ENCODE measurements at regions not wholly inside any gene's neighbourhood (a gene's known extent, or its start where the extent isn't known, plus 50 kb on each side); places are given as distances from the start of the nearest gene placed in this dataset.

- DNase-seq (ENCODE audit: low read depth) = no peak
- no peak for TF ChIP-seq CTCF (conservative IDR thresholded peaks at IDR 0.05; ENCODE audit: low read depth, low read length)
- H3K4me3 ChIP-seq (ENCODE audit: low read length) = no peak overlapping the region
Observed at GRCh38 chr4:124173912-124174311, 538.6 kb downstream of the ANKRD50 start.

GRCh38 chr4:124177647-124178425, 534.7 kb downstream of the ANKRD50 start:
- H3K4me3 ChIP-seq (ENCODE audit: low read length) = no peak overlapping the region
- peak; percentile 64 for DNase-seq (ENCODE audit: low read depth)
- TF ChIP-seq CTCF (conservative IDR thresholded peaks at IDR 0.05; ENCODE audit: low read depth, low read length) = no peak

- no peak for DNase-seq (ENCODE audit: low read depth)
- no peak overlapping the region for H3K4me3 ChIP-seq (ENCODE audit: low read length)
- TF ChIP-seq CTCF (conservative IDR thresholded peaks at IDR 0.05; ENCODE audit: low read depth, low read length) = no peak
Observed at GRCh38 chr4:124178449-124179021, 534.0 kb downstream of the ANKRD50 start.

GRCh38 chr4:124179506-124180186, 532.9 kb downstream of the ANKRD50 start:
- TF ChIP-seq CTCF (conservative IDR thresholded peaks at IDR 0.05; ENCODE audit: low read depth, low read length) = no peak
- no peak for DNase-seq (ENCODE audit: low read depth)
- H3K4me3 ChIP-seq (ENCODE audit: low read length) = no peak overlapping the region

- TF ChIP-seq CTCF (conservative IDR thresholded peaks at IDR 0.05; ENCODE audit: low read depth, low read length) = no peak
- no peak for DNase-seq (ENCODE audit: low read depth)
- no peak overlapping the region for H3K4me3 ChIP-seq (ENCODE audit: low read length)
Observed at GRCh38 chr4:124181039-124181438, 531.5 kb downstream of the ANKRD50 start.

- TF ChIP-seq CTCF (conservative IDR thresholded peaks at IDR 0.05; ENCODE audit: low read depth, low read length) = no peak
- no peak overlapping the region for H3K4me3 ChIP-seq (ENCODE audit: low read length)
- no peak for DNase-seq (ENCODE audit: low read depth)
Observed at GRCh38 chr4:124183231-124183630, 529.3 kb downstream of the ANKRD50 start.
